H1 (cell line): ENCODE measurements at regions not wholly inside any gene's neighbourhood (a gene's known extent, or its start where the extent isn't known, plus 50 kb on each side); places are given as distances from the start of the nearest gene placed in this dataset.

Source experiments
- CTCF ChIA-PET: fragments of 300-600 bp; sonication (Branson Sonifier 250); formaldehyde crosslinking; loops from one replicate; lab custom pipeline; 2021; ENCODE audit not compliant: partially characterized antibody; lab: Charles Lee
- POLR2A ChIA-PET: fragments of 300-600 bp; sonication (Branson Sonifier 250); formaldehyde crosslinking; loops from one replicate; lab custom pipeline; 2021; ENCODE audit warnings: inconsistent platforms; ENCODE audit not compliant: partially characterized antibody; lab: Charles Lee
- DNase-seq, 2 experiments: peaks; one replicate each; pipeline versions ENCODE4 v3.0.0 to v3.0.0-alpha.2; 2010 to 2022; ENCODE audit warnings: low spot score in 2 of 2, low read depth in 1 of 2, mixed read lengths in 1 of 2
- FAIRE-seq: peaks from 2 replicates; lab custom pipeline; 2011; peaks lifted over from hg19 to GRCh38; lab: Jason Lieb, UNC
- H2AFZ ChIP-seq: 2 replicates; pipeline ENCODE4 v1.8.1; 2012; ENCODE audit warnings: low read length, inconsistent platforms
- H2AK5ac ChIP-seq: 2 replicates; pipeline ENCODE4 v1.6.1; 2013; ENCODE audit warnings: low read depth, low read length
- H2BK120ac ChIP-seq: replicated peaks from 2 replicates; pipeline ENCODE3; 2013; ENCODE audit warnings: low read depth, low read length, inconsistent platforms
- H2BK12ac ChIP-seq: 2 replicates; pipeline ENCODE4 v1.6.1; 2013; ENCODE audit warnings: low read depth, low read length
- H2BK15ac ChIP-seq: 2 replicates; pipeline ENCODE4 v1.6.1; 2013; ENCODE audit warnings: low read length
- H2BK20ac ChIP-seq: 2 replicates; pipeline ENCODE4 v1.6.1; 2013; ENCODE audit warnings: low read length
- H2BK5ac ChIP-seq: 2 replicates; pipeline ENCODE4 v1.6.1; 2013; ENCODE audit warnings: low read depth, low read length
- H3K14ac ChIP-seq: 2 replicates; pipeline ENCODE4 v1.6.1; 2013; ENCODE audit warnings: inconsistent platforms; ENCODE audit not compliant: insufficient read length
- H3K18ac ChIP-seq: 2 replicates; pipeline ENCODE4 v1.6.1; 2013; ENCODE audit warnings: low read length; ENCODE audit errors: extremely low read depth
- H3K23ac ChIP-seq: 2 replicates; pipeline ENCODE4 v1.6.1; 2013; ENCODE audit warnings: inconsistent platforms; ENCODE audit not compliant: insufficient read length
- H3K23me2 ChIP-seq: 2 replicates; pipeline ENCODE4 v1.6.1; 2013; ENCODE audit warnings: low read depth, low read length
- H3K27ac ChIP-seq: 2 replicates; pipeline ENCODE4 v1.6.1; 2011; ENCODE audit warnings: low read depth, low read length, inconsistent platforms
- H3K27me3 ChIP-seq, 4 experiments: replicated peaks in 1 of 4; 1 replicate in 1 of 4; 2 replicates in 3 of 4; pipeline versions ENCODE4 v1.6.1 to v1.8.1; 2011 to 2013; ENCODE audit warnings: low read length in 3 of 4, mild to moderate bottlenecking in 3 of 4, inconsistent platforms in 2 of 4, mixed read lengths in 2 of 4, moderate library complexity in 1 of 4; ENCODE audit not compliant: control insufficient read depth in 3 of 4, insufficient read depth in 3 of 4; ENCODE audit errors: extremely low read depth in 1 of 4
- H3K36me3 ChIP-seq, 4 experiments: 2 replicates each; pipeline versions ENCODE4 v1.6.1 to v1.8.1; 2011 to 2013; ENCODE audit warnings: mild to moderate bottlenecking in 4 of 4, low read length in 3 of 4, moderate library complexity in 2 of 4, control low read depth in 1 of 4, inconsistent platforms in 1 of 4; ENCODE audit not compliant: insufficient read depth in 4 of 4, control insufficient read depth in 2 of 4
- H3K4ac ChIP-seq: replicated peaks from 2 replicates; pipeline ENCODE3; 2013; ENCODE audit warnings: low read length, low read depth, mixed read lengths, inconsistent platforms; ENCODE audit not compliant: insufficient read length
- H3K4me1 ChIP-seq, 4 experiments: replicated peaks in 1 of 4; 1 replicate in 1 of 4; 2 replicates in 3 of 4; pipeline versions ENCODE4 v1.6.1 to v1.8.1; 2011 to 2013; ENCODE audit warnings: low read length in 3 of 4, inconsistent platforms in 2 of 4, mixed read lengths in 1 of 4; ENCODE audit not compliant: insufficient read depth in 4 of 4, control insufficient read depth in 3 of 4
- H3K4me2 ChIP-seq, 2 experiments: 2 replicates each; pipeline versions ENCODE4 v1.6.1 to v1.8.1; 2011 to 2013; ENCODE audit warnings: low read depth in 2 of 2, low read length in 2 of 2, control low read depth in 1 of 2, inconsistent platforms in 1 of 2, mild to moderate bottlenecking in 1 of 2; ENCODE audit not compliant: insufficient read depth in 1 of 2
- H3K4me3 ChIP-seq, 4 experiments: fragments of 200-600, 300-600 bp in 1 of 4; sonication (generic), shearing (Covaris generic), sonication (Bioruptor Twin) in 1 of 4; 2 replicates each; pipeline versions ENCODE4 v1.5.1 to v1.8.1; 2011 to 2016; ENCODE audit warnings: low read length in 4 of 4, low read depth in 3 of 4, control low read depth in 2 of 4, inconsistent platforms in 2 of 4, mild to moderate bottlenecking in 2 of 4, mixed read lengths in 1 of 4, moderate library complexity in 1 of 4; ENCODE audit not compliant: insufficient read depth in 2 of 4; ENCODE audit errors: extremely low read depth in 1 of 4
- H3K56ac ChIP-seq: replicated peaks from 2 replicates; pipeline ENCODE3; 2013; ENCODE audit warnings: low read depth, mild to moderate bottlenecking, mixed read lengths, low read length, inconsistent platforms; ENCODE audit not compliant: insufficient read length
- H3K79me1 ChIP-seq: 2 replicates; pipeline ENCODE4 v1.6.1; 2013; ENCODE audit warnings: low read depth, low read length, control low read depth
- H3K79me2 ChIP-seq, 2 experiments: 2 replicates each; pipeline versions ENCODE4 v1.6.1 to v1.8.1; 2012 to 2013; ENCODE audit warnings: low read length in 2 of 2, mild to moderate bottlenecking in 2 of 2, inconsistent platforms in 1 of 2; ENCODE audit not compliant: insufficient read depth in 2 of 2, control insufficient read depth in 1 of 2
- H3K9ac ChIP-seq, 4 experiments: replicated peaks in 1 of 4; 1 replicate in 1 of 4; 2 replicates in 3 of 4; pipeline versions ENCODE4 v1.6.1 to v1.8.1; 2011 to 2013; ENCODE audit warnings: low read depth in 3 of 4, low read length in 3 of 4, control low read depth in 2 of 4, mild to moderate bottlenecking in 2 of 4, moderate library complexity in 2 of 4, inconsistent platforms in 1 of 4; ENCODE audit errors: extremely low read depth in 1 of 4
- H3K9me3 ChIP-seq, 2 experiments: 2 replicates each; pipeline versions ENCODE4 v1.6.1 to v1.8.1; 2012 to 2013; ENCODE audit warnings: mild to moderate bottlenecking in 2 of 2, moderate library complexity in 2 of 2, control low read depth in 1 of 2, inconsistent platforms in 1 of 2, low read depth in 1 of 2, low read length in 1 of 2, mixed read lengths in 1 of 2; ENCODE audit not compliant: insufficient read depth in 2 of 2
- H4K20me1 ChIP-seq, 2 experiments: replicated peaks in 1 of 2; 2 replicates each; pipeline versions ENCODE3 to v1.8.1; 2011 to 2013; ENCODE audit warnings: inconsistent platforms in 2 of 2, low read length in 2 of 2, mild to moderate bottlenecking in 1 of 2; ENCODE audit not compliant: insufficient read depth in 2 of 2, control insufficient read depth in 1 of 2
- H4K5ac ChIP-seq: 2 replicates; pipeline ENCODE4 v1.6.1; 2013; ENCODE audit warnings: low read length, low read depth, mixed read lengths, inconsistent platforms; ENCODE audit not compliant: insufficient read length
- H4K8ac ChIP-seq: 2 replicates; pipeline ENCODE4 v1.8.0; 2013; ENCODE audit warnings: mild to moderate bottlenecking, moderate library complexity, low read length, inconsistent platforms; ENCODE audit not compliant: insufficient read depth; ENCODE audit errors: extremely low read depth
- H4K91ac ChIP-seq: replicated peaks from 2 replicates; pipeline ENCODE3; 2013; ENCODE audit warnings: low read length, mixed read lengths, inconsistent platforms; ENCODE audit not compliant: insufficient read length
- KDM5A ChIP-seq: fragments of 200-600 bp; IDR thresholded peaks from 2 replicates; pipeline ENCODE4 v1.7.1; 2012; ENCODE audit warnings: mild to moderate bottlenecking, low read length, inconsistent platforms, mixed read lengths
- RAD21 ChIP-seq, 2 experiments: IDR thresholded peaks in 1 of 2; conservative IDR thresholded peaks in 1 of 2; 2 replicates each; pipeline ENCODE4 v1.6.1; 2011; ENCODE audit warnings: low read depth in 2 of 2, low read length in 2 of 2, improper control_type of control experiment in 1 of 2, inconsistent platforms in 1 of 2, mild to moderate bottlenecking in 1 of 2, moderate library complexity in 1 of 2
- WGBS, 2 experiments: shearing (Covaris generic) in 1 of 2; methylation state at CpG; one replicate each; pipeline versions ENCODE4 v1.1.6 to v1.1.7; 2013 to 2015; ENCODE audit warnings: low lambda C conversion rate in 2 of 2, mixed read lengths in 2 of 2, inconsistent platforms in 1 of 2, low coverage in 1 of 2, missing lambda C conversion rate in 1 of 2; ENCODE audit not compliant: insufficient replicate concordance in 2 of 2, insufficient coverage in 1 of 2, insufficient read length in 1 of 2; ENCODE audit errors: extremely low coverage in 1 of 2, missing lambda C conversion rate in 1 of 2; 5-methylcytosine and 5-hydroxymethylcytosine counted together
- TF ChIP-seq, protein P1 (sequence below), 3 experiments: IDR thresholded peaks; 1 replicate in 2 of 3; 2 replicates in 1 of 3; pipeline versions ENCODE4 v1.5.1 to v1.6.1; 2011; ENCODE audit warnings: low read length in 3 of 3, mild to moderate bottlenecking in 3 of 3, inconsistent platforms in 2 of 3, low read depth in 1 of 3, moderate library complexity in 1 of 3; ENCODE audit not compliant: insufficient read depth in 1 of 3; ENCODE audit errors: control extremely low read depth in 1 of 3

DNA sequence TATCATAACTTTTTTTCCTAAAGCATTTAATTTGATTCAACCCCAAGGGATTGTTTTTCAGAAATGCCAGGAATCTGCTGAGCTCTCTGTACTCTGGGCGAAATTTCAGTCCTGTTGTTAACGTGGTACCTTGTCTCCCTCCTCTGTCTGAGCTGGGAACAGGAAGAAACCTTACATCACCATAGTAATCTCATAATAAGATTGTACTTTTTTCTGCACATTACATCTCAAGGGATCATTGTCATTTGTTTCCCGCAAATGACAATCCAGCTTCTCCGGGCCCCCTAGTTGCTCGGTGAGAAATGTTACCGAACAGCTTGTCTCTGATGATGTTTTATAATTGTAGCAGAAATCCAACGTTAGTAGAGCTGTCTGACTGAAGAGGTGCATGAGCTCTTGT is 152.7 kb upstream of the ERCC4 start:
- Histone ChIP-seq H4K20me1 (no peaks in the 10 kb centered on the region), H4K5ac (no peak overlapping the region), H2AK5ac (no peak overlapping the region), H3K23ac (no peak overlapping the region), H4K8ac (no peak overlapping the region), H2BK5ac (no peak overlapping the region), H3K18ac (no peak overlapping the region), H2BK120ac (no peak overlapping the region), H3K9me3 (no peaks in the 10 kb centered on the region), H3K79me2 (no peaks in the 10 kb centered on the region), H2BK15ac (no peak overlapping the region), H3K27ac (no peak overlapping the region), H3K23me2 (no peaks in the 10 kb centered on the region), H3K9ac (no peak overlapping the region), H2AFZ (no peak overlapping the region), H3K79me1 (no peaks in the 10 kb centered on the region)
- ChIA-PET POLR2A (interaction anchor here (1.6 kb wide), 1 partner anchor 409 kb away, joined by 4 read pairs; no protein-coding TSS in a partner anchor), CTCF (interaction anchor here (0.7 to 3.2 kb wide), 28 partner anchors 12 to 1232 kb away, joined by 3 to 14 read pairs (median 4); no protein-coding TSS in a partner anchor)
- no peak for DNase-seq
- no peak for TF ChIP-seq KDM5A
- peak; percentile 74 to 79 for TF ChIP-seq RAD21 (IDR thresholded peaks at IDR 0.05 in 1 of 2, conservative IDR thresholded peaks at IDR 0.05 in 1 of 2; ENCODE audit: low read depth in 2 of 2, low read length in 2 of 2)
- TF ChIP-seq, protein P1, sequence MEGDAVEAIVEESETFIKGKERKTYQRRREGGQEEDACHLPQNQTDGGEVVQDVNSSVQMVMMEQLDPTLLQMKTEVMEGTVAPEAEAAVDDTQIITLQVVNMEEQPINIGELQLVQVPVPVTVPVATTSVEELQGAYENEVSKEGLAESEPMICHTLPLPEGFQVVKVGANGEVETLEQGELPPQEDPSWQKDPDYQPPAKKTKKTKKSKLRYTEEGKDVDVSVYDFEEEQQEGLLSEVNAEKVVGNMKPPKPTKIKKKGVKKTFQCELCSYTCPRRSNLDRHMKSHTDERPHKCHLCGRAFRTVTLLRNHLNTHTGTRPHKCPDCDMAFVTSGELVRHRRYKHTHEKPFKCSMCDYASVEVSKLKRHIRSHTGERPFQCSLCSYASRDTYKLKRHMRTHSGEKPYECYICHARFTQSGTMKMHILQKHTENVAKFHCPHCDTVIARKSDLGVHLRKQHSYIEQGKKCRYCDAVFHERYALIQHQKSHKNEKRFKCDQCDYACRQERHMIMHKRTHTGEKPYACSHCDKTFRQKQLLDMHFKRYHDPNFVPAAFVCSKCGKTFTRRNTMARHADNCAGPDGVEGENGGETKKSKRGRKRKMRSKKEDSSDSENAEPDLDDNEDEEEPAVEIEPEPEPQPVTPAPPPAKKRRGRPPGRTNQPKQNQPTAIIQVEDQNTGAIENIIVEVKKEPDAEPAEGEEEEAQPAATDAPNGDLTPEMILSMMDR (IDR thresholded peaks at IDR 0.05; ENCODE audit: control extremely low read depth in 1 of 3, insufficient read depth in 1 of 3, low read depth in 1 of 3, low read length in 3 of 3) = peak in 2 of 3 experiments; percentile 48 to 55; a peak in 3 of 4 replicates
- TF ChIP-seq, all 59 proteins: peak for 2
- Histone ChIP-seq H2BK12ac (no peak overlapping the region), H3K4ac (no peak overlapping the region), H3K36me3 (no peaks in the 10 kb centered on the region), H3K14ac (no peak overlapping the region), H3K56ac (no peak overlapping the region), H4K91ac (no peak overlapping the region), H3K4me3 (no peak overlapping the region), H3K4me2 (no peak overlapping the region), H2BK20ac (no peak overlapping the region), H3K27me3 (no peaks in the 10 kb centered on the region), H3K4me1 (no peaks in the 10 kb centered on the region)
- 77% methylated on average over 7 of the region's 7 CpGs; no CpG with 5 or more reads in 1 of the 2 experiments for WGBS, 2 experiments
- peak; percentile 87 for FAIRE-seq
